ENCODE measurements at regions not wholly inside any gene's neighbourhood (a gene's known extent, or its start where the extent isn't known, plus 50 kb on each side); places are given as distances from the start of the nearest gene placed in this dataset.

DNA sequence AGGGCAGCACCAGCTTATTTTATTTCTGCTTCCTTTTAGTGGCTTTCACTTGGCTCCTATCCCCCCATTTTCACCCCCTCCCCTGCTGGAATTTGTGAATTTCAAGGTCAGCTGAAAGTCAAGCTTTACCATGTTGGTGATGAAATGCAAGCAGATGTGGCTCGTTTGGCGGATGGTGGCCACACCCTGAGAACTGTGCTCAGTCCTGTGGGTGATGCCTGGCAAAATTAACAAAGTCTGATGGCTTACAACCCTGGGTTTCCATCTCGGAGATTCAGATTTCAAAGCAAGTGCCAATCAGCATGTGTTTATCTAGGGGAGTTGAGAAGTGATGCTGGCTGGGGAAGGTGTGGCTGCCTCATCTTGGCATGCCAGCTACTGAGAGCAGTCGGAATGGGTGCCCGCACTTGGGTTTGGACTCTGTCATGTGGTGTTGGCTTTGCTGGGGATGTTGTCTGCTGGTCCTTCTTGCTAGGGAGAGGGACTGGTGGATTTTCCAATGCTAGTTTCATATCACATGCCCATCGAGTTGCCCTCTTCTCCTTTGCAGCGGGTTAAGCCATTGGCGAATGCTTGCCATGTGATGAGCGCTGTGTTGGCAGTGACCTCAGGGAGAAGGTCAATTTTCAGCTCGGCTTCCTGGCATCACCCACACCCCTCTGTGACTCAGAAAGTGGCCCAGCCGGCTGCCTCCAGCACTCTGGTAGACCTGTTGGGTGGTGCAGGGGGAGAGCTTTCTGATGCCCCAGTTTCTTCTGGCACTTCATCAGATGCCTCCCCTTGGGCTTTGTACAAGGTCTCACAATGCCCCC, 77.0 kb upstream of the PITX1 start:
- Histone ChIP-seq H3K4me3 (no peak overlapping the region), H3K4me1 (peaks cover 12% of the 10 kb centered on the region), H3K9me3 (no peaks in the 10 kb centered on the region), H3K36me3 (ENCODE audit: insufficient read depth in 1 of 2, low read depth in 1 of 2) (no peaks in the 10 kb centered on the region), H3K27ac (peak overlapping the region; percentile 73), H3K27me3 (ENCODE audit: insufficient read depth in 3 of 3, low read length in 2 of 3) (no peaks in the 10 kb centered on the region)
- DNase-seq (peak; percentile 61 to 87), ATAC-seq (peak; percentile 88 to 97 (median 92))
- 34 to 45% (median 34%) methylated on average over 11 of the region's 11 CpGs for WGBS, 3 donors
- no peak for TF ChIP-seq CTCF (IDR thresholded peaks at IDR 0.05)
- intact Hi-C loops (cut with DNase I), result no loop called here

DNA sequence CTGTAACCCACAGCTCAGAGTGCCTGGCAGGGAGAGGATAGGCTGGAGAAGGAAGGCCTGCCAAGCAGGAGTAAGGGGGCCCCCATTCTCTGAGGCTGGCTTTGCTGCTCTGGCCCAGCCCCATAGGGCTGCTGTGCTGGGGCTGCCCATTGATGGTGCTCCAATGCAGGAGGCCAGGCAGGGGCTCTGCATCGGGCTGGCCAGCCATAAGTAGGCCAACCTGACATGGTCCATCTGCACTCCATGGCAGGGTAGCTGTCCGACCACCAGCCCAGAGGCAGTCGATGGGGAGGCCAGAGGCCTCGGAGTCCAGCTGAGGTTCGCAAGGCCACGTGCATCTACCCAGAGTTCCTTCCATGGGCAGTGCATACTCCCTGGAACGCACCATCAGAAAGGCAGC, 75.0 kb upstream of the PITX1 start:
- Histone ChIP-seq H3K27ac (no peak overlapping the region), H3K27me3 (ENCODE audit: insufficient read depth in 3 of 3, low read length in 2 of 3) (no peaks in the 10 kb centered on the region), H3K4me1 (peaks cover 12% of the 10 kb centered on the region), H3K9me3 (no peaks in the 10 kb centered on the region), H3K36me3 (ENCODE audit: insufficient read depth in 1 of 2, low read depth in 1 of 2) (no peaks in the 10 kb centered on the region), H3K4me3 (no peak overlapping the region)
- ATAC-seq (no peak), DNase-seq (peak in 1 of 2 donors; percentile 35)
- no peak for TF ChIP-seq CTCF (IDR thresholded peaks at IDR 0.05)
- 93 to 98% (median 97%) methylated on average over 7 of the region's 7 CpGs for WGBS, 3 donors
- intact Hi-C loops (cut with DNase I), result no loop called here

- Histone ChIP-seq H3K4me3 (no peak overlapping the region), H3K27ac (no peak overlapping the region), H3K4me1 (peaks cover 12% of the 10 kb centered on the region), H3K9me3 (no peaks in the 10 kb centered on the region), H3K36me3 (ENCODE audit: insufficient read depth in 1 of 2, low read depth in 1 of 2) (no peaks in the 10 kb centered on the region), H3K27me3 (ENCODE audit: insufficient read depth in 3 of 3, low read length in 2 of 3) (no peaks in the 10 kb centered on the region)
- DNase-seq, result peak in 1 of 2 donors; percentile 15
- ATAC-seq, result no peak
- 96 to 100% (median 98%) methylated on average over 3 of the region's 3 CpGs for WGBS, 3 donors
- intact Hi-C loops (cut with DNase I), result no loop called here
- no peak for TF ChIP-seq CTCF (IDR thresholded peaks at IDR 0.05)
Observed at GRCh38 chr5:135108569-135108968, 74.5 kb upstream of the PITX1 start.

DNA sequence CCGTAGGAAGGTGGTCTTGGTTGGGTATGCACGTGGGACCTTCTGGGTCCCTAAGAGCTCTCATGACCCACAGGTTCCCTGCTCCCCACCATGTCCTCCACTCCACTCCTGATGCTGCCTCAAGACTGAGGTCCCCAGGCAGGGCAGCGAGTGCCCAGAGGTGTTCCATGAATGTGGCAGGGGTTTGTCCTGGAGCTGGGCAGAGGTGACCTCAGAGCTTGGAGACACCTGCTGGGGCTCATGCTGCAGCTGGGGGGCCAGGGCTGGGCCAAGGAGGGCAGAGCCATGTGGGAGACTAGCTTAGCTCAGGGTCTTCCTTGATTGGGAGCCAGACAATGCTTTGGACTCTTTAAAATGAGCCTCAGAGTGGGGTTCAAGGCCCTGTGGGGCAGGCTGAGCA, 74.0 kb upstream of the PITX1 start:
- H3K27me3 ChIP-seq (ENCODE audit: insufficient read depth in 3 of 3, low read length in 2 of 3), result no peaks in the 10 kb centered on the region
- ATAC-seq (no peak), DNase-seq (peak in 1 of 2 donors; percentile 32)
- H3K36me3 ChIP-seq (ENCODE audit: insufficient read depth in 1 of 2, low read depth in 1 of 2), result no peaks in the 10 kb centered on the region
- H3K4me3 ChIP-seq, result no peak overlapping the region
- no peak for TF ChIP-seq CTCF (IDR thresholded peaks at IDR 0.05)
- peaks cover 12% of the 10 kb centered on the region for H3K4me1 ChIP-seq
- H3K9me3 ChIP-seq, result no peaks in the 10 kb centered on the region
- intact Hi-C loops (cut with DNase I), result no loop called here
- no peak overlapping the region for H3K27ac ChIP-seq
- WGBS, 3 donors, result 91 to 96% (median 93%) methylated on average over 3 of the region's 3 CpGs

Data from psoas muscle (tissue), 7 donors.